OCI-LY7 (cell line): ENCODE measurements at regions not wholly inside any gene's neighbourhood (a gene's known extent, or its start where the extent isn't known, plus 50 kb on each side); places are given as distances from the start of the nearest gene placed in this dataset.

Experiments used
- BruUV-seq: library from RNA; stranded (reverse); fragments of 400-500 nt; replicated peaks from 2 replicates; lab custom pipeline; 2021; lab: Mats Ljungman, UMichigan
- CTCF ChIA-PET: fragments of 300-600 bp; sonication (Branson Sonifier 250); formaldehyde crosslinking; loops from one replicate; lab custom pipeline; 2022; ENCODE audit warnings: antibody characterized with exemption; ENCODE audit not compliant: unreplicated experiment; lab: Charles Lee
- POLR2A ChIA-PET: fragments of 300-600 bp; sonication (Branson Sonifier 250); formaldehyde crosslinking; loops from one replicate; lab custom pipeline; 2022; ENCODE audit warnings: antibody characterized with exemption; lab: Charles Lee
- DNase-seq: peaks from one replicate; pipeline ENCODE4 v3.0.0-alpha.2; 2015; ENCODE audit warnings: low spot score
- H2AFZ ChIP-seq: fragments of 200-600 bp; sonication (generic), shearing (Covaris generic); 2 replicates; pipeline ENCODE4 v1.6.1; 2014; ENCODE audit warnings: mild to moderate bottlenecking, antibody characterized with exemption, low read length, moderate library complexity
- H3K27ac ChIP-seq: fragments of 200-600 bp; sonication (generic); 2 replicates; pipeline ENCODE4 v1.5.1; 2014; ENCODE audit warnings: mixed run types, low read depth, mild to moderate bottlenecking, moderate library complexity, low read length, inconsistent platforms; ENCODE audit not compliant: poor library complexity, severe bottlenecking
- H3K36me3 ChIP-seq: fragments of 200-600 bp; sonication (generic); 2 replicates; pipeline ENCODE4 v1.6.1; 2014; ENCODE audit warnings: mild to moderate bottlenecking, antibody characterized with exemption, low read length, moderate library complexity, mixed read lengths; ENCODE audit not compliant: insufficient read depth
- H3K4me1 ChIP-seq: fragments of 200-600 bp; sonication (generic); 2 replicates; pipeline ENCODE4 v1.5.1; 2014; ENCODE audit warnings: mild to moderate bottlenecking, low read length; ENCODE audit not compliant: insufficient read depth, poor library complexity, severe bottlenecking
- H3K4me2 ChIP-seq: fragments of 200-600 bp; sonication (generic); 2 replicates; pipeline ENCODE4 v1.6.1; 2014; ENCODE audit warnings: mild to moderate bottlenecking, low read length
- H3K4me3 ChIP-seq: fragments of 200-600 bp; sonication (generic); 2 replicates; pipeline ENCODE4 v1.5.1; 2014; ENCODE audit warnings: mild to moderate bottlenecking, low read depth, low read length; ENCODE audit not compliant: poor library complexity, severe bottlenecking
- H3K79me2 ChIP-seq: fragments of 200-600 bp; sonication (generic); 2 replicates; pipeline ENCODE4 v1.6.1; 2016; ENCODE audit warnings: low read depth, mild to moderate bottlenecking, low read length, moderate library complexity, mixed read lengths; ENCODE audit not compliant: insufficient read depth
- H3K9me2 ChIP-seq: fragments of 200-600 bp; sonication (generic); 2 replicates; pipeline ENCODE4 v1.6.1; 2016; ENCODE audit warnings: mild to moderate bottlenecking, low read length, mixed read lengths; ENCODE audit not compliant: insufficient read depth
- H3K9me3 ChIP-seq: fragments of 200-600 bp; sonication (generic); 2 replicates; pipeline ENCODE4 v1.6.1; 2014; ENCODE audit warnings: mild to moderate bottlenecking, mixed run types, low read length, mixed read lengths
- H4K20me1 ChIP-seq: fragments of 200-600 bp; sonication (generic); 2 replicates; pipeline ENCODE4 v1.6.1; 2014; ENCODE audit warnings: mild to moderate bottlenecking, antibody characterized with exemption, low read length, moderate library complexity, mixed read lengths; ENCODE audit not compliant: insufficient read depth
- EZH2phosphoT487 ChIP-seq: fragments of 200-600 bp; sonication (generic); IDR thresholded peaks from 2 replicates; pipeline ENCODE4 v1.6.1; 2018; ENCODE audit warnings: low read depth, borderline replicate concordance, mild to moderate bottlenecking, mixed run types, antibody characterized with exemption, low read length, moderate library complexity, mixed read lengths
- intact Hi-C: fragments of 100-400 bp; cut with micrococcal nuclease; formaldehyde crosslinking; loops from one replicate; pipeline ENCODE4 v1.10.0; 2022; ENCODE audit not compliant: unreplicated experiment
- TF ChIP-seq, protein P1 (sequence below): fragments of 200-600 bp; sonication (generic); conservative IDR thresholded peaks from 2 replicates; pipeline ENCODE4 v1.5.1; 2014; ENCODE audit warnings: mild to moderate bottlenecking, antibody characterized with exemption, low read length, moderate library complexity, mixed read lengths

DNA sequence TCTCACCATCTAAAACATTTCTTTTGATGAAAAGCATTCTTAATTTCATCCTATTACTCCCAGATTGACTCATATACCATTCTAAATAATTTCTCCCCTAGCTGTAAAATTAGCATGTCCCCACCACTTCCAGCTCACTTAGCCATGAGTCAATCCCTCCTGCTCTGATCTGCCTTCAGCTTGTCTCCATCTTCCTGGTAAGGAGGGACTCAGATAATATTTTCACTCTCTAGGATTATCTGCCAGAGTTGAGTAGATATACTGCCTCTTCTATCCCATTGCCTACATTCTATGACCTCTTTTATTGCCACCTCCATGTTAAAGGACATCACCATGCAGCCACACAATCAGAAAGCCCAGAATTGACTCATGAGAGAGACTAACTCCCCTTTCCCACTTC lies 348.8 kb upstream of the POU3F2 start:
- intact Hi-C loops = no loop called here
- Histone ChIP-seq H4K20me1 (no peaks in the 10 kb centered on the region), H2AFZ (no peak overlapping the region), H3K4me3 (no peak overlapping the region), H3K27ac (no peak overlapping the region), H3K4me1 (no peaks in the 10 kb centered on the region), H3K9me3 (no peaks in the 10 kb centered on the region), H3K4me2 (no peak overlapping the region), H3K79me2 (no peaks in the 10 kb centered on the region), H3K36me3 (no peaks in the 10 kb centered on the region), H3K9me2 (no peaks in the 10 kb centered on the region)
- POLR2A ChIA-PET = interaction anchor here (0.6 to 0.7 kb wide), 2 partner anchors 11 to 172 kb away, joined by 3 read pairs; no protein-coding TSS in a partner anchor
- DNase-seq = no peak
- TF ChIP-seq, protein P1, sequence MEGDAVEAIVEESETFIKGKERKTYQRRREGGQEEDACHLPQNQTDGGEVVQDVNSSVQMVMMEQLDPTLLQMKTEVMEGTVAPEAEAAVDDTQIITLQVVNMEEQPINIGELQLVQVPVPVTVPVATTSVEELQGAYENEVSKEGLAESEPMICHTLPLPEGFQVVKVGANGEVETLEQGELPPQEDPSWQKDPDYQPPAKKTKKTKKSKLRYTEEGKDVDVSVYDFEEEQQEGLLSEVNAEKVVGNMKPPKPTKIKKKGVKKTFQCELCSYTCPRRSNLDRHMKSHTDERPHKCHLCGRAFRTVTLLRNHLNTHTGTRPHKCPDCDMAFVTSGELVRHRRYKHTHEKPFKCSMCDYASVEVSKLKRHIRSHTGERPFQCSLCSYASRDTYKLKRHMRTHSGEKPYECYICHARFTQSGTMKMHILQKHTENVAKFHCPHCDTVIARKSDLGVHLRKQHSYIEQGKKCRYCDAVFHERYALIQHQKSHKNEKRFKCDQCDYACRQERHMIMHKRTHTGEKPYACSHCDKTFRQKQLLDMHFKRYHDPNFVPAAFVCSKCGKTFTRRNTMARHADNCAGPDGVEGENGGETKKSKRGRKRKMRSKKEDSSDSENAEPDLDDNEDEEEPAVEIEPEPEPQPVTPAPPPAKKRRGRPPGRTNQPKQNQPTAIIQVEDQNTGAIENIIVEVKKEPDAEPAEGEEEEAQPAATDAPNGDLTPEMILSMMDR = no peak
- no peak for TF ChIP-seq EZH2phosphoT487
- CTCF ChIA-PET = no interaction called here
- no TSS peak for BruUV-seq

DNA sequence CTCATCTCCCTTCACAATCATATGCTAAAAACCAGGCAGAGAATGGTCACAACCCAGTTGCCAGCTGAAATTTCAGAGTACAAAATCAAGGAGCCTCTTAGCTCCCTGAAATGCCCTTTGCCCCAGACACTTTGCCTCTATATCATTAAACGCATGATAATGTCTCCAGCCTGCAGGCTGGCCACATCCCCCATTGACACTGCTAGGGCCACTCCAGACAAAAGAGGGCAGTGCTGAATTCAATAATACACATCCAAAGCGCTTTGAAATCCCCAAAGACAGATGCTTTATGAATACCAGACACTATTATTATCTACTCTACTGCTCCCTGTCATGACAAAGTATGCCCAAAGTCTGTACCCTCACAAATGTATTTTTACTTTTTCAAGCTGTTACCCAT lies 348.3 kb upstream of the POU3F2 start:
- no TSS peak for BruUV-seq
- H4K20me1 ChIP-seq = no peaks in the 10 kb centered on the region
- no peaks in the 10 kb centered on the region for H3K36me3 ChIP-seq
- ChIA-PET CTCF (no interaction called here), POLR2A (interaction anchor here (0.6 kb wide), 1 partner anchor 173 kb away, joined by 3 read pairs; no protein-coding TSS in a partner anchor)
- H3K9me2 ChIP-seq = no peaks in the 10 kb centered on the region
- intact Hi-C loops = no loop called here
- no peak for DNase-seq
- no peaks in the 10 kb centered on the region for H3K9me3 ChIP-seq
- no peaks in the 10 kb centered on the region for H3K4me1 ChIP-seq
- H2AFZ ChIP-seq = no peak overlapping the region
- H3K79me2 ChIP-seq = no peaks in the 10 kb centered on the region
- no peak overlapping the region for H3K27ac ChIP-seq
- H3K4me3 ChIP-seq = no peak overlapping the region
- TF ChIP-seq, protein P1 = no peak
- no peak for TF ChIP-seq EZH2phosphoT487
- no peak overlapping the region for H3K4me2 ChIP-seq

DNA sequence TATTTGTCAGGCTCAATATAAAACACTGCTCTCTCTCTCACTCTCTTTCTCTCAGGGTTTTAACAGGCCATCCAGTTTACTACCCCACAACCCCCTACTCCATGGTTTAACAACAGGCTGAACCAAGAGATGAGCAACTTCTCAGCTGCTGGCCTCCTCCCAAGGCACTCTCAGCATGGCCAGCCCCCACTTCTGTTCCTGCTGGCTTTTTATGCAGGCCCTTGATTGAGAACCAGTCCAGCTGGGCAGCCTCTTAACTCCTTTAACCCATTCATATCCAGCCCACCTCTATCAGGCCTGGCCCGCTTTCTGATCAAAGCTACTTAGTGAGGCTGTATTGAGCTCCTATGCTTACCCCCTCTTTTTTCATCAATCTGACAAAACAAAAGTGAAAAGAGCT lies 346.8 kb upstream of the POU3F2 start:
- CTCF ChIA-PET = no interaction called here
- intact Hi-C loops = no loop called here
- H3K79me2 ChIP-seq = no peaks in the 10 kb centered on the region
- H3K27ac ChIP-seq = no peak overlapping the region
- no peaks in the 10 kb centered on the region for H3K4me1 ChIP-seq
- DNase-seq = no peak
- POLR2A ChIA-PET = interaction anchor here (0.6 to 0.7 kb wide), 2 partner anchors 18 to 364 kb away, joined by 3 read pairs; no protein-coding TSS in a partner anchor
- no peak overlapping the region for H3K4me2 ChIP-seq
- no peaks in the 10 kb centered on the region for H3K9me2 ChIP-seq
- no peak overlapping the region for H2AFZ ChIP-seq
- no peaks in the 10 kb centered on the region for H3K9me3 ChIP-seq
- no peak overlapping the region for H3K4me3 ChIP-seq
- no TSS peak for BruUV-seq
- H3K36me3 ChIP-seq = no peaks in the 10 kb centered on the region
- no peaks in the 10 kb centered on the region for H4K20me1 ChIP-seq
- no peak for TF ChIP-seq EZH2phosphoT487
- TF ChIP-seq, protein P1 = no peak
